ENCODE measurements at regions not wholly inside any gene's neighbourhood (a gene's known extent, or its start where the extent isn't known, plus 50 kb on each side); places are given as distances from the start of the nearest gene placed in this dataset.
A peak's percentile ranks its signal among the peaks of the same experiment; 100 is the strongest.
"Not testable (repeated sequence)": the region's sequence is repeated elsewhere in the genome, so short reads cannot be mapped to it uniquely, and the experiment has no call there.

GRCh38 chr10:94232711-94233383 lies 129.9 kb downstream of the NOC3L start:
- Mint-ChIP-seq H3K36me3 (peaks cover 2% of the 10 kb centered on the region), H3K4me1 (peaks cover 1 to 9% (median 5%) of the 10 kb centered on the region in 3 donors), H3K4me3 (no peak overlapping the region), H3K27ac (no peak overlapping the region), H3K9me3 (peaks cover 0 to 2% (median 0%) of the 10 kb centered on the region in 3 donors), H3K27me3 (peaks cover 2% of the 10 kb centered on the region)

DNA sequence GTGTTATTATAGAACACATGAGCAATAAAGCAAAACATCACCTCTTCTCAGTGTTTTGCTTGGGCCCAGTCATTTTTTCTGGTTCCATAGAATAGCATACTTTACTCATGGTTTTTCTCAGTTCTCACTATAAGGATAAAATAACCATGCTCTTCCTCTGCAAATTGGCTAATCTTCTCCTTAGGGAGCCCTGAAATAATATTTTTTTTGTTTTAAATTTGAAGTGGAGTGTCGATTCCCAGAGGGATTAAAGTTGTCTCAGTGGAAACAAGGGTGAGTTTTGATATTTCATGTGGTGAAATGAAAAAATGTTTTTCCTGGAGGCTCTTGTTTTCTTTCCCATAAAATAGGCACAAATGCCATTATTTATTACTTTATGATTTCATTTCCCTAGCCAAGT lies 127.3 kb downstream of the NOC3L start:
- peaks cover 0 to 2% (median 0%) of the 10 kb centered on the region in 3 donors for H3K9me3 Mint-ChIP-seq
- H3K36me3 Mint-ChIP-seq = peaks cover 2% of the 10 kb centered on the region
- peaks cover 4% of the 10 kb centered on the region for H3K27me3 Mint-ChIP-seq
- no peak overlapping the region for H3K4me3 Mint-ChIP-seq
- no peak overlapping the region for H3K27ac Mint-ChIP-seq
- peaks cover 1 to 9% (median 5%) of the 10 kb centered on the region in 3 donors for H3K4me1 Mint-ChIP-seq

GRCh38 chr10:94238006-94238617 lies 124.6 kb downstream of the NOC3L start:
- peaks cover 0 to 2% (median 0%) of the 10 kb centered on the region in 3 donors for H3K9me3 Mint-ChIP-seq
- H3K27ac Mint-ChIP-seq = no peak overlapping the region
- peaks cover 4% of the 10 kb centered on the region for H3K27me3 Mint-ChIP-seq
- no peak overlapping the region for H3K4me3 Mint-ChIP-seq
- H3K36me3 Mint-ChIP-seq = peaks cover 2% of the 10 kb centered on the region
- H3K4me1 Mint-ChIP-seq = peaks cover 5 to 9% (median 6%) of the 10 kb centered on the region in 3 donors

GRCh38 chr10:94239696-94240095 lies 123.0 kb downstream of the NOC3L start:
- H3K4me1 Mint-ChIP-seq = peaks cover 3 to 5% (median 4%) of the 10 kb centered on the region in 3 donors
- H3K4me3 Mint-ChIP-seq = no peak overlapping the region
- peaks cover 4% of the 10 kb centered on the region for H3K27me3 Mint-ChIP-seq
- no peaks in the 10 kb centered on the region for H3K36me3 Mint-ChIP-seq
- no peaks in the 10 kb centered on the region for H3K9me3 Mint-ChIP-seq
- no peak overlapping the region for H3K27ac Mint-ChIP-seq

- H3K36me3 Mint-ChIP-seq = no peaks in the 10 kb centered on the region
- H3K27ac Mint-ChIP-seq = no peak overlapping the region
- H3K27me3 Mint-ChIP-seq = peaks cover 4% of the 10 kb centered on the region
- peaks cover 3 to 5% (median 4%) of the 10 kb centered on the region in 3 donors for H3K4me1 Mint-ChIP-seq
- H3K9me3 Mint-ChIP-seq = no peaks in the 10 kb centered on the region
- peak overlapping the region in 1 of 4 donors; percentile 2 for H3K4me3 Mint-ChIP-seq
Observed at GRCh38 chr10:94240491-94240890, 122.2 kb downstream of the NOC3L start.

DNA sequence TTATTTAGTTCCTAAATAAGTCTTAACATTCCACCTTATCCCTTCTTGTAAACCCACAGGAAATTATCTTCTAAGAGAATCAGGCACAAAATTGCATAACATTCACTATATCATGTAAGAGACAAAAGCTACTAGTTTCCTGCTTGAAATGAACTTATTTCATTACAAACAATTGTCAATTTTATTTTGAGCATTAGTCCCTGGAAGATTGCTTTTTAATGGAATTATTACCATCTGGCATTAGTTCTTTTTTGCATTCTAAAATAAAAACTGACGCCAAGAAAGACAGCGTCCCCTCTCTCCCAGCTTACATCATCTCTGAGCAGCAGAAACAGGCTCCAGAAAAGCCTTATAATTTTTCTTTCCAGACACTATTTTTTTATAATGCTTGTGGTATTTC lies 121.8 kb downstream of the NOC3L start:
- Mint-ChIP-seq H3K27ac (no peak overlapping the region), H3K27me3 (peaks cover 1% of the 10 kb centered on the region), H3K36me3 (no peaks in the 10 kb centered on the region), H3K4me3 (peak overlapping the region in 1 of 4 donors; percentile 2), H3K9me3 (no peaks in the 10 kb centered on the region), H3K4me1 (peaks cover 3 to 5% (median 4%) of the 10 kb centered on the region in 3 donors)

- Mint-ChIP-seq H3K27me3 (peaks cover 8% of the 10 kb centered on the region), H3K9me3 (no peaks in the 10 kb centered on the region), H3K27ac (no peak overlapping the region), H3K4me3 (no peak overlapping the region), H3K36me3 (no peaks in the 10 kb centered on the region), H3K4me1 (no peaks in the 10 kb centered on the region)
Observed at GRCh38 chr10:94251098-94251497, 111.6 kb downstream of the NOC3L start.

DNA sequence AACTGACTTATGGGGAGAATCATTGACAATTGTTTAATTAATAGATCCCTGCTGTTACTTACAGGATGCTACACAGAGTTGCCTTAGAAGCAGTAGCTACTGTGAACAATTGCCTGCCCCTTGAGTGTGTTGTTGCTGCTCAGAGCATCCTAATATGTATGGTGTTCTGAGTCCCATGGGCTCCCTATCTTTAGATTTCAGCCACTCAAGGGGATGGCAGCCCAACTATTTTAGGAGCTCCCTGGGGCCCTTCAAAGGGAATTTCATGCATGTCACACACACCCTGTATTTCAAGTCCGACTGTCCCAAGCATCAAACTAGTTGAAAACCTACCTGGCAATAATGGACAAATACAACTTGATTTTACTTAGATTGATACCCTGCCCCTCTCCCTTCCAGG lies 111.2 kb downstream of the NOC3L start:
- Mint-ChIP-seq H3K27ac (no peak overlapping the region), H3K9me3 (no peaks in the 10 kb centered on the region), H3K4me3 (no peak overlapping the region), H3K27me3 (peaks cover 8% of the 10 kb centered on the region), H3K36me3 (no peaks in the 10 kb centered on the region), H3K4me1 (no peaks in the 10 kb centered on the region)

DNA sequence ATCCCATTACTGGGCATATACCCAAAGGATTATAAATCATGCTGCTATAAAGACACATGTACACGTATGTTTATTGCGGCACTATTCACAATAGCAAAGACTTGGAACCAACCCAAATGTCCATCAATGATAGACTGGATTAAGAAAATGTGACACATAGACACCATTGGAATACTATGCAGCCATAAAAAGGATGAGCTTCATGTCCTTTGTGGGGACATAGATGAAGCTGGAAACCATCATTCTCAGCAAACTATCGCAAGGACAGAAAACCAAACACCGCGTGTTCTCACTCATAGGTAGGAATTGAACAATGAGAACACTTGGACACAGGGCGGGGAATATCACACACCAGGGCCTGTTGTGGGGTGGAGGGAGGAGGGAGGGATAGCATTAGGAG lies 105.3 kb downstream of the NOC3L start:
- H3K27me3 Mint-ChIP-seq, H3K4me1 Mint-ChIP-seq, H3K9me3 Mint-ChIP-seq, H3K36me3 Mint-ChIP-seq, H3K4me3 Mint-ChIP-seq: not testable (repeated sequence)
- peak overlapping the region in 1 of 3 donors; percentile 86 for H3K27ac Mint-ChIP-seq

GRCh38 chr10:94260455-94260854 lies 102.3 kb downstream of the NOC3L start:
- Mint-ChIP-seq H3K4me1 (peaks cover 0 to 2% (median 0%) of the 10 kb centered on the region in 3 donors), H3K27ac (no peak overlapping the region), H3K36me3 (no peaks in the 10 kb centered on the region), H3K27me3 (no peaks in the 10 kb centered on the region), H3K9me3 (no peaks in the 10 kb centered on the region), H3K4me3 (no peak overlapping the region)

- H3K36me3 Mint-ChIP-seq = peaks cover 3% of the 10 kb centered on the region
- H3K27me3 Mint-ChIP-seq = peaks cover 5% of the 10 kb centered on the region
- H3K4me3 Mint-ChIP-seq = no peak overlapping the region
- H3K9me3 Mint-ChIP-seq = no peaks in the 10 kb centered on the region
- H3K4me1 Mint-ChIP-seq = no peaks in the 10 kb centered on the region
- H3K27ac Mint-ChIP-seq = no peak overlapping the region
Observed at GRCh38 chr10:94264085-94264484, 98.7 kb downstream of the NOC3L start.

GRCh38 chr10:94266091-94266490 lies 96.6 kb downstream of the NOC3L start:
- Mint-ChIP-seq H3K9me3 (peaks cover 0 to 6% (median 2%) of the 10 kb centered on the region in 3 donors), H3K36me3 (peaks cover 3% of the 10 kb centered on the region), H3K4me3 (no peak overlapping the region), H3K27me3 (peaks cover 5% of the 10 kb centered on the region), H3K27ac (no peak overlapping the region), H3K4me1 (no peaks in the 10 kb centered on the region)

DNA sequence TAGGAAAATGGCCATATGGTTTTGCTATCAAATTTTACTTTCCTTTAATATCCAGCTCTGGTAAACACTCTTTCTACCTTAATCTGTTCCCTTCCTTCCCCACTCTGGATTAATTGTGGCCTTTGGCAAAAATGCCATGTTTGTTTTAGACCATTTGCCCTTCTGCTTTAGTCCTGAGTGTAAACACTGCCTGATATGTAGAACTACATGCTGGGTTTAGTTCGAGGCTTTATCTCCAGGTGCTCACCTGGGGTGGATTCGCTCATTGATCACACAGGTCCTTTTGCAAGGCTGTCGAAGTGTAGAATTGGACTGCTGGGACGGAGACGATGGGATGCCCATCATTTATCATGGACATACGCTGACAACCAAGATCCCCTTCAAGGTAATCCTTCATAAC lies 94.1 kb downstream of the NOC3L start:
- peaks cover 3% of the 10 kb centered on the region for H3K36me3 Mint-ChIP-seq
- H3K27ac Mint-ChIP-seq = no peak overlapping the region
- H3K27me3 Mint-ChIP-seq = peaks cover 5% of the 10 kb centered on the region
- peaks cover 2 to 11% (median 10%) of the 10 kb centered on the region in 3 donors for H3K9me3 Mint-ChIP-seq
- no peaks in the 10 kb centered on the region for H3K4me1 Mint-ChIP-seq
- H3K4me3 Mint-ChIP-seq = no peak overlapping the region

DNA sequence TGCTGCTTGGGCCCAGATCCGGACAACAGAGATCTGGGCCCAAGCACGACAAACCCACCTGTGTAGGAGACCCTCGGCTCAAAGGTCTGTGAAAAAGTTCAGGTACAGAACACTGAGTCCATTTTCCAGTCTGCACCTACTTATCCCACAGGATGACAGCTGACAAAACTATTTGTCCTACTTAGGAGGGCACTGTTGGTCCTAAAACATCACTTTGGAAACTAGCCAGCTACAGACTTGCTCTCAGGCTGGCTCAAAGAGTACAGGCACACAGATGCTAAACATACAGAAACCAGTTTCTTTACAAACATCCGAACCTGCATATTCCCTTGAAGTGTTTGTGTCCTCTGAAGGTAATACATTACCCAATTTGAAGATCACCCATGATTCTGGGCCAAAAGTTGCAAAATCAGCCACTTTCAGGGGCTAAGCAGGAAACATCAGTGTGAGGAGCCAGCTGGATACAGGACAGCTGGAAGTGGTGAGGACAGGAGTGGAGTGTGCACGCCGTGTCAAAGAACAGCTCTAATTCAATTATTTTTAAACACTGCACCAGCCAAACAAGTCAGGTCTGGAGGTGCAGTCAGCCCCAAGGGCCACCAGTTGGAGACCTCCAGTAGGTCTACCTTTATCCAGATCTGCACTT lies 88.5 kb downstream of the NOC3L start:
- H3K27me3 Mint-ChIP-seq = no peaks in the 10 kb centered on the region
- no peak overlapping the region for H3K27ac Mint-ChIP-seq
- H3K9me3 Mint-ChIP-seq = peaks cover 2 to 11% (median 10%) of the 10 kb centered on the region in 3 donors
- H3K4me3 Mint-ChIP-seq = no peak overlapping the region
- no peaks in the 10 kb centered on the region for H3K4me1 Mint-ChIP-seq
- peaks cover 2% of the 10 kb centered on the region for H3K36me3 Mint-ChIP-seq

GRCh38 chr10:94276140-94276539 lies 86.6 kb downstream of the NOC3L start:
- peaks cover 2% of the 10 kb centered on the region for H3K36me3 Mint-ChIP-seq
- peaks cover 0 to 3% (median 2%) of the 10 kb centered on the region in 3 donors for H3K4me1 Mint-ChIP-seq
- no peak overlapping the region for H3K27ac Mint-ChIP-seq
- H3K27me3 Mint-ChIP-seq = peaks cover 7% of the 10 kb centered on the region
- no peak overlapping the region for H3K4me3 Mint-ChIP-seq
- peaks cover 0 to 10% (median 5%) of the 10 kb centered on the region in 3 donors for H3K9me3 Mint-ChIP-seq

Data from IgD-negative memory B cell (primary cell).